GM13976 (cell line): ENCODE measurements at regions not wholly inside any gene's neighbourhood (a gene's known extent, or its start where the extent isn't known, plus 50 kb on each side); places are given as distances from the start of the nearest gene placed in this dataset.

ENCODE experiments used
- DNase-seq: peaks from one replicate; pipeline ENCODE4 v3.0.0; 2012; ENCODE audit warnings: low spot score
- in situ Hi-C: fragments of 300-500 bp; cut with MboI; formaldehyde crosslinking; loops from one replicate; pipeline ENCODE4 v1.12.0; 2022; ENCODE audit warnings: low sequenced_read_pairs, mixed read lengths, inconsistent platforms; ENCODE audit not compliant: unreplicated experiment
- TF ChIP-seq, protein P1 (sequence below): IDR thresholded peaks from 2 replicates; pipeline ENCODE4 v1.5.1; 2012; ENCODE audit warnings: borderline replicate concordance, mild to moderate bottlenecking; ENCODE audit not compliant: insufficient read depth; ENCODE audit errors: extremely low read depth, missing control alignments, control extremely low read depth

- TF ChIP-seq, protein P1, sequence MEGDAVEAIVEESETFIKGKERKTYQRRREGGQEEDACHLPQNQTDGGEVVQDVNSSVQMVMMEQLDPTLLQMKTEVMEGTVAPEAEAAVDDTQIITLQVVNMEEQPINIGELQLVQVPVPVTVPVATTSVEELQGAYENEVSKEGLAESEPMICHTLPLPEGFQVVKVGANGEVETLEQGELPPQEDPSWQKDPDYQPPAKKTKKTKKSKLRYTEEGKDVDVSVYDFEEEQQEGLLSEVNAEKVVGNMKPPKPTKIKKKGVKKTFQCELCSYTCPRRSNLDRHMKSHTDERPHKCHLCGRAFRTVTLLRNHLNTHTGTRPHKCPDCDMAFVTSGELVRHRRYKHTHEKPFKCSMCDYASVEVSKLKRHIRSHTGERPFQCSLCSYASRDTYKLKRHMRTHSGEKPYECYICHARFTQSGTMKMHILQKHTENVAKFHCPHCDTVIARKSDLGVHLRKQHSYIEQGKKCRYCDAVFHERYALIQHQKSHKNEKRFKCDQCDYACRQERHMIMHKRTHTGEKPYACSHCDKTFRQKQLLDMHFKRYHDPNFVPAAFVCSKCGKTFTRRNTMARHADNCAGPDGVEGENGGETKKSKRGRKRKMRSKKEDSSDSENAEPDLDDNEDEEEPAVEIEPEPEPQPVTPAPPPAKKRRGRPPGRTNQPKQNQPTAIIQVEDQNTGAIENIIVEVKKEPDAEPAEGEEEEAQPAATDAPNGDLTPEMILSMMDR, result no peak
- in situ Hi-C loops, result no loop called here
- DNase-seq, result no peak
Observed at GRCh38 chr18:71797554-71797953, 746.6 kb downstream of the CBLN2 start.

GRCh38 chr18:71784777-71785176 is 759.4 kb downstream of the CBLN2 start:
- peak; percentile 16 for DNase-seq
- TF ChIP-seq, protein P1, result peak; percentile 43
- in situ Hi-C loops, result no loop called here

DNA sequence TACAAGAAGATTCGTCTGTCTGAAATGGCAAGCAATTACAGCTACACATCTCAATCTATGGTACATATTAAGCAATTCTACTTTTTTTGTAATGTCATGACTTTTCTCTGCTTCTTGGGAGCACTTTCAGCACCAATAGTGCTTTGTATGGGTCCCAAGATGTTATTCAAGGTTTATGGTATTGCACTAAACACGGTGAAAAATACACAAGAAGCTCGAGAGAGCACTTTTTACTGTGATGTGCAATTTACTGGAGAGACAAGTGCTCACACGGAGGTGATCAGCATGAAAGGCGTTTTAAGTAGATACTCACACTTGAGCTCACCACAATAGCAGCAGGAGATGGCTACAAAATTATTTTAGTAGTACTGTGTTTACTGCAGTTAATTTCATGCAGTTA is 783.6 kb downstream of the CBLN2 start:
- TF ChIP-seq, protein P1, result no peak
- DNase-seq, result no peak
- in situ Hi-C loops, result no loop called here

- DNase-seq, result no peak
- TF ChIP-seq, protein P1, result no peak
- in situ Hi-C loops, result no loop called here
Observed at GRCh38 chr18:71754246-71754645, 789.9 kb downstream of the CBLN2 start.

GRCh38 chr18:71743634-71744033 is 800.5 kb downstream of the CBLN2 start:
- TF ChIP-seq, protein P1, result no peak
- no peak for DNase-seq
- in situ Hi-C loops, result no loop called here

GRCh38 chr18:71729611-71730010 is 814.5 kb downstream of the CBLN2 start:
- DNase-seq, result no peak
- TF ChIP-seq, protein P1, result no peak
- in situ Hi-C loops, result no loop called here

GRCh38 chr18:71727909-71728308 is 816.2 kb downstream of the CBLN2 start:
- no peak for DNase-seq
- in situ Hi-C loops, result no loop called here
- TF ChIP-seq, protein P1, result no peak
